ENCODE measurements at regions not wholly inside any gene's neighbourhood (a gene's known extent, or its start where the extent isn't known, plus 50 kb on each side); places are given as distances from the start of the nearest gene placed in this dataset.

- no peak for TF ChIP-seq CTCF (conservative IDR thresholded peaks at IDR 0.05)
- no peak for TF ChIP-seq ZFX (IDR thresholded peaks at IDR 0.05)
Observed at GRCh38 chr13:81203783-81204182, 862.9 kb upstream of the SPRY2 start.
